ENCODE measurements at regions not wholly inside any gene's neighbourhood (a gene's known extent, or its start where the extent isn't known, plus 50 kb on each side); places are given as distances from the start of the nearest gene placed in this dataset.
A peak's percentile ranks its signal among the peaks of the same experiment; 100 is the strongest.

DNA sequence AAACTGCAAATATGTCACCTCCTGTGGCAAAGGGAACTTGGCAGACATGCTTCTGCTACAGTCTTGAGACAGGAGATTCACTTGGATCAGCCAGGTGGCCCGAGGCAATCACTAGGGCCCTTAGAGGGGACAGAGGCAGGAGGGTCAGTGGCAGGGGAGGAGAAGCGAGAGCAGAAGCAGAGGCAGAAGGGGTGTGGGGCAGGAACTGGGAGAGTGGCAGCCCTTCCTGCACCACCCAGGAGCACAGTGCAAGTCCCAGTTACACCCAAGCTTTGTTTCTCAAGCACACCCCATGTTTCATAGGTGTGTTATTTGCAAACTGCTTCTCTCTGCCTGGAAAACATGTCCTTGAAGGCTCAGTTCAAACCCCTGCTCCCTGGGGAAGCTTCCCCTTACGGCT is 309.7 kb upstream of the MYT1L start:
- Histone ChIP-seq H3K4me3 (replicated peaks in 1 of 3) (no peak overlapping the region), H3K4me1 (peaks cover 0 to 13% of the 10 kb centered on the region in 2 donors), H3K9me3 (no peaks in the 10 kb centered on the region), H3K27me3 (no peaks in the 10 kb centered on the region), H3K36me3 (no peaks in the 10 kb centered on the region), H3K27ac (no peak overlapping the region)
- 58 to 70% methylated on average over 3 of the region's 3 CpGs for WGBS, 2 donors
- TF ChIP-seq, protein P1, sequence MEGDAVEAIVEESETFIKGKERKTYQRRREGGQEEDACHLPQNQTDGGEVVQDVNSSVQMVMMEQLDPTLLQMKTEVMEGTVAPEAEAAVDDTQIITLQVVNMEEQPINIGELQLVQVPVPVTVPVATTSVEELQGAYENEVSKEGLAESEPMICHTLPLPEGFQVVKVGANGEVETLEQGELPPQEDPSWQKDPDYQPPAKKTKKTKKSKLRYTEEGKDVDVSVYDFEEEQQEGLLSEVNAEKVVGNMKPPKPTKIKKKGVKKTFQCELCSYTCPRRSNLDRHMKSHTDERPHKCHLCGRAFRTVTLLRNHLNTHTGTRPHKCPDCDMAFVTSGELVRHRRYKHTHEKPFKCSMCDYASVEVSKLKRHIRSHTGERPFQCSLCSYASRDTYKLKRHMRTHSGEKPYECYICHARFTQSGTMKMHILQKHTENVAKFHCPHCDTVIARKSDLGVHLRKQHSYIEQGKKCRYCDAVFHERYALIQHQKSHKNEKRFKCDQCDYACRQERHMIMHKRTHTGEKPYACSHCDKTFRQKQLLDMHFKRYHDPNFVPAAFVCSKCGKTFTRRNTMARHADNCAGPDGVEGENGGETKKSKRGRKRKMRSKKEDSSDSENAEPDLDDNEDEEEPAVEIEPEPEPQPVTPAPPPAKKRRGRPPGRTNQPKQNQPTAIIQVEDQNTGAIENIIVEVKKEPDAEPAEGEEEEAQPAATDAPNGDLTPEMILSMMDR (IDR thresholded peaks at IDR 0.05) = no peak
- TF ChIP-seq POLR2A (IDR thresholded peaks at IDR 0.05) = no peak
- DNase-seq = no peak
- intact Hi-C loops (cut with DNase I) = no loop called here

DNA sequence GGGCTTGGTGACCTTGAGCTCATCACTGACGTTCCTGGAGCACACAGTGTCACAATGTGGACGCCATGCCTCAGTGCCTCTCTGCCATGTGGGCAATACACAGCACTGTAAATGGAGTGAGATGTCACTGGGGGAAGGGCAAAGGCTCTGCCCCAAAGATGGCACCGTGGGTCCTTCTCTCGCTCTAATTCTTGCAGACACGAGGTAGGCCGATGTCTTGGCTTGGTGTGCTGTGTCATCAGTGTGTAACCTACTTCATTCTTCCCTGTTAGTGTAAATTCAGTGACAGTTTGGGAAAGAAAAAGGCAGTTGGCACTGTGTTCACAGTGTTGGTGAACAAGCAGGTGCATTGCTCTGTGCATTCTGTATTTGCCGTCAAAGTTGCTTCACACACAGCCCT is 309.3 kb upstream of the MYT1L start:
- Histone ChIP-seq H3K9me3 (no peaks in the 10 kb centered on the region), H3K27me3 (no peaks in the 10 kb centered on the region), H3K36me3 (no peaks in the 10 kb centered on the region), H3K4me3 (replicated peaks in 1 of 3) (no peak overlapping the region), H3K4me1 (peaks cover 0 to 13% of the 10 kb centered on the region in 2 donors), H3K27ac (no peak overlapping the region)
- 78 to 79% methylated on average over 7 of the region's 7 CpGs for WGBS, 2 donors
- no peak for TF ChIP-seq POLR2A (IDR thresholded peaks at IDR 0.05)
- TF ChIP-seq, protein P1 (IDR thresholded peaks at IDR 0.05) = no peak
- DNase-seq = peak; percentile 29 to 47
- intact Hi-C loops (cut with DNase I) = no loop called here

DNA sequence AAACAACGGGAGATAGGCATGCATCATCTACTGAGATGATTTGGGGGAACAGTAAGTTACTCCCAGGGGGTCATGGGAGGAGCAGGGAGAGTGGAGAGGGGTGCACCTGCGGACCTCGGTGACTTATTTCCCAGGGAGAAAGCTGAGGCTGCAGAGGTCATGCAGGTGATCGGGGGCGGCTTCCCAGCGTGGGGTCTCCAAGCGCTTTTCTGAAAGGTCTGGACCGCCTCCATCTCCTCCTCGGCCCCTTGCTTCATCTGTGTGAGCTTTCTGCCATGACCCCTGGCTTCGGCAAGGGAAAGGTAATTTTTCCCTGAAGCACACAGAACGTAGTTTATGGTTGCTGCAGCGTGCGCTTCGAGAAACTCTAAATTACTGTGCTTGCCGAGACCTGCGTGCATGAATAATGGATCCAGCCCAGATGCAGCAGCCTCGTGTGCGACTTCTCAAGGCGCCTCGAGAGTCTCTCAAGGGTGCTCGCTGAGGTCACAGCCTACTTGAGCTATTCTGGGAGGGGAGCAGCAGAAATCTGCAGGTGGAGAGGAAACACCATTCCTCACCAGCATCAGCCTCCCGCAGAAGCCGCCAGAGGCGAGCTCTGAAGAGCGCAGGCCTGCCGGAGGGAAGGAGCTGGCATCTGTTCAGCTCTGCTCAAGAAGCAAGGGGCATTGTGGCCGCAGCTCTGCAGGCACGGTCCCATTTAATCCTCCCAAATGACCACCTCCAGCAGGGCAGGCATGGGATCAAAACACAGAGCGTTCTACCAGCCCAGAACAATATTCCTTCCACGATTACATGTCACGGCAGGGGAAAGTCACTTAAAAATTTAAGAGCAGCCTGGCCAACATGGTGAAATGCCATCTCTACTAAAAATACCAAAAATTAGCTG is 308.4 kb upstream of the MYT1L start:
- Histone ChIP-seq H3K27ac (no peak overlapping the region), H3K36me3 (no peaks in the 10 kb centered on the region), H3K4me3 (replicated peaks in 1 of 3) (no peak overlapping the region), H3K4me1 (peaks cover 0 to 13% of the 10 kb centered on the region in 2 donors), H3K27me3 (no peaks in the 10 kb centered on the region), H3K9me3 (no peaks in the 10 kb centered on the region)
- WGBS, 2 donors = 30 to 36% methylated on average over 31 of the region's 31 CpGs
- TF ChIP-seq, protein P1 (IDR thresholded peaks at IDR 0.05) = no peak
- no peak for TF ChIP-seq POLR2A (IDR thresholded peaks at IDR 0.05)
- intact Hi-C loops (cut with DNase I) = no loop called here
- DNase-seq = peak; percentile 78 to 88

DNA sequence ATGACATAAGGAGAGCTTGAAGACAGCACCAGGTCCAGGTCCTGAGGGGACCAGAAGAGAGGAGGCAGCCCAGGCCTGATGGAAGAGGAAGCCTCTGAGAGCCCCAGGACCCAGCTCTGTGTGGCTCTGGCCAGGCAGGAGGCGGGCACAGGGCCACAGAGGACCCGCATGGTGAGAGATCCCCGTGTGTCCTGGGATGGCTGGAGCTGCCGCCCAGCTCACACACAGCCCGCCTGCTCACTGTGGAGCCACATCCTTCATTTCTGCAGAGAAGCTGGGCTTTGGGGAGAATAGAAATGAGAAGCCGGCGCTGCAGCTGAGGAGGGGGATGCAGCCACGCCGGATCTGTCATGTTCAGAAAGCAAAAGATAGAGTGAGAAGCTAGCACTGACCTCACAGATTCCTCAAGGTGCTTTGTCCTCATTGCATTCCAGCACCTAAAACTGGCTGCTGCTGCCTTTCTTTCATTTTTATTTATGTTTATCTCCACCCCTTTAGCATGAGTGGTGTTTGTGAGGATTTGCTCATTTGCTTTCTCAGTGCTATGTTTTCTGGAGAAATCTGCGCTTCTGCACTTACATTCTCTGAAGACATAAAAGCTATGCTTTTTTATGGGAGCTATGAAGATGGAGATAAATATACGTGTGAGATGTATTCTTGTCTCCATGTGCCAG is 307.6 kb upstream of the MYT1L start:
- intact Hi-C loops (cut with DNase I) = no loop called here
- no peak for DNase-seq
- 83 to 86% methylated on average over 11 of the region's 11 CpGs for WGBS, 2 donors
- H3K27ac ChIP-seq = no peak overlapping the region
- TF ChIP-seq, protein P1 (IDR thresholded peaks at IDR 0.05) = no peak
- TF ChIP-seq POLR2A (IDR thresholded peaks at IDR 0.05) = no peak
- H3K9me3 ChIP-seq = no peaks in the 10 kb centered on the region
- H3K27me3 ChIP-seq = no peaks in the 10 kb centered on the region
- H3K4me3 ChIP-seq (replicated peaks in 1 of 3) = no peak overlapping the region
- no peaks in the 10 kb centered on the region for H3K36me3 ChIP-seq
- peaks cover 0 to 13% of the 10 kb centered on the region in 2 donors for H3K4me1 ChIP-seq

DNA sequence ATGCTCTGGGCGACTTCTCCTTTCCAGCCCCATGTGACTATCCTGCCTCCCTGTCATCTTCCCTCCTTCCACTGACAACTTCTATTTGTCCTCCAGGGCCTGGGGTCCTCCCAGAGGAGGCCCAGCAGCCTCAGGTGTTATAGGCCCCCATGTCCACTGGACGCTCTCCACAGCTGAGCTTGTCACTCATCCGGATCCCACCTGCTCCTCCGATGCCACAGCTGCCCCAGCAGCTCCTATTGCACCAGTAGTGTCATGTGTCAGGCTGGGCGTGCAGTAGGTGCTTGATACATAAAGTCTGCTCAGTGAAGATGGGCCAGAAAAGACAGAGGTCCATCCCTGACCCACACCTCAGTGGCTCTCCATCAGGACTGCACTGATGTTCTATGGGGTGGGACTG is 305.7 kb upstream of the MYT1L start:
- intact Hi-C loops (cut with DNase I) = no loop called here
- WGBS, 2 donors = 93 to 98% methylated on average over 5 of the region's 5 CpGs
- no peak overlapping the region for H3K4me3 ChIP-seq (replicated peaks in 1 of 3)
- no peak for DNase-seq
- H3K27ac ChIP-seq = no peak overlapping the region
- TF ChIP-seq, protein P1 (IDR thresholded peaks at IDR 0.05) = no peak
- TF ChIP-seq POLR2A (IDR thresholded peaks at IDR 0.05) = no peak
- H3K36me3 ChIP-seq = no peaks in the 10 kb centered on the region
- H3K9me3 ChIP-seq = no peaks in the 10 kb centered on the region
- no peaks in the 10 kb centered on the region for H3K27me3 ChIP-seq
- peaks cover 0 to 13% of the 10 kb centered on the region in 2 donors for H3K4me1 ChIP-seq

Measured in thyroid gland (tissue), 4 donors.